Cardiac muscle cell (in vitro differentiated cells and primary cell): ENCODE measurements at regions not wholly inside any gene's neighbourhood (a gene's known extent, or its start where the extent isn't known, plus 50 kb on each side); places are given as distances from the start of the nearest gene placed in this dataset.

ENCODE experiments used
- DNase-seq, 2 donors: peaks; one replicate each; pipeline versions ENCODE4 v3.0.0 to v3.0.0-alpha.2; 2010 to 2017; ENCODE audit warnings: low read depth in 1 of 2, low spot score in 1 of 2
- H3K27ac ChIP-seq: fragments of 200-600 bp; sonication (generic); 2 replicates; pipeline ENCODE4 v1.5.1; 2016
- H3K27me3 ChIP-seq: fragments of 200-600 bp; sonication (generic); 2 replicates; pipeline ENCODE4 v1.6.0; 2016; ENCODE audit warnings: control low read depth
- H3K36me3 ChIP-seq: fragments of 200-600 bp; sonication (generic); 2 replicates; pipeline ENCODE4 v1.5.1; 2016; ENCODE audit warnings: control low read depth
- H3K4me1 ChIP-seq: fragments of 200-600 bp; sonication (generic); 2 replicates; pipeline ENCODE4 v1.8.1; 2017; ENCODE audit warnings: low read depth, mild to moderate bottlenecking, mixed run types
- H3K4me3 ChIP-seq: fragments of 200-600 bp; sonication (generic); 2 replicates; pipeline ENCODE4 v1.5.1; 2016; ENCODE audit warnings: mild to moderate bottlenecking
- H3K9me3 ChIP-seq: fragments of 200-600 bp; sonication (generic); 2 replicates; pipeline ENCODE4 v1.5.1; 2017; ENCODE audit warnings: low read depth, mild to moderate bottlenecking, control low read depth
- CTCF ChIP-seq: IDR thresholded peaks from 2 replicates; pipeline ENCODE4 v1.5.1; 2012; ENCODE audit warnings: low read depth, mild to moderate bottlenecking, low read length

- H3K4me3 ChIP-seq: no peak overlapping the region
- DNase-seq: no peak
- H3K27me3 ChIP-seq: no peaks in the 10 kb centered on the region
- TF ChIP-seq CTCF: no peak
- H3K4me1 ChIP-seq: no peaks in the 10 kb centered on the region
- no peaks in the 10 kb centered on the region for H3K9me3 ChIP-seq
- H3K27ac ChIP-seq: no peak overlapping the region
- no peaks in the 10 kb centered on the region for H3K36me3 ChIP-seq
Measured at GRCh38 chr12:63406781-63407180, 255.8 kb upstream of the AVPR1A start.

GRCh38 chr12:63404611-63405010 is 253.6 kb upstream of the AVPR1A start:
- TF ChIP-seq CTCF: no peak
- H3K9me3 ChIP-seq: no peaks in the 10 kb centered on the region
- no peaks in the 10 kb centered on the region for H3K27me3 ChIP-seq
- no peak overlapping the region for H3K27ac ChIP-seq
- H3K36me3 ChIP-seq: no peaks in the 10 kb centered on the region
- no peaks in the 10 kb centered on the region for H3K4me1 ChIP-seq
- no peak overlapping the region for H3K4me3 ChIP-seq
- DNase-seq: peak in 1 of 2 donors; percentile 12

- no peak for TF ChIP-seq CTCF
- no peaks in the 10 kb centered on the region for H3K36me3 ChIP-seq
- H3K27me3 ChIP-seq: no peaks in the 10 kb centered on the region
- no peak for DNase-seq
- H3K9me3 ChIP-seq: no peaks in the 10 kb centered on the region
- H3K4me3 ChIP-seq: no peak overlapping the region
- no peaks in the 10 kb centered on the region for H3K4me1 ChIP-seq
- H3K27ac ChIP-seq: no peak overlapping the region
Measured at GRCh38 chr12:63403256-63403655, 252.3 kb upstream of the AVPR1A start.

- no peaks in the 10 kb centered on the region for H3K4me1 ChIP-seq
- H3K4me3 ChIP-seq: no peak overlapping the region
- no peaks in the 10 kb centered on the region for H3K27me3 ChIP-seq
- DNase-seq: peak in 1 of 2 donors; percentile 50
- no peaks in the 10 kb centered on the region for H3K36me3 ChIP-seq
- TF ChIP-seq CTCF: no peak
- no peak overlapping the region for H3K27ac ChIP-seq
- no peaks in the 10 kb centered on the region for H3K9me3 ChIP-seq
Measured at GRCh38 chr12:63400718-63401117, 249.7 kb upstream of the AVPR1A start.

- Histone ChIP-seq H3K36me3 (no peaks in the 10 kb centered on the region), H3K9me3 (no peaks in the 10 kb centered on the region), H3K27ac (no peak overlapping the region), H3K4me1 (no peaks in the 10 kb centered on the region), H3K27me3 (no peaks in the 10 kb centered on the region), H3K4me3 (no peak overlapping the region)
- DNase-seq: no peak
- no peak for TF ChIP-seq CTCF
Measured at GRCh38 chr12:63400318-63400717, 249.3 kb upstream of the AVPR1A start.

- Histone ChIP-seq H3K36me3 (no peaks in the 10 kb centered on the region), H3K27ac (no peak overlapping the region), H3K4me3 (no peak overlapping the region), H3K4me1 (no peaks in the 10 kb centered on the region), H3K9me3 (no peaks in the 10 kb centered on the region), H3K27me3 (no peaks in the 10 kb centered on the region)
- DNase-seq: no peak
- TF ChIP-seq CTCF: no peak
Measured at GRCh38 chr12:63397807-63398206, 246.8 kb upstream of the AVPR1A start.
